H9 (cell line): ENCODE measurements at regions not wholly inside any gene's neighbourhood (a gene's known extent, or its start where the extent isn't known, plus 50 kb on each side); places are given as distances from the start of the nearest gene placed in this dataset.

Source experiments
- DNase-seq: peaks from one replicate; pipeline ENCODE4 v3.0.0-alpha.2; 2017
- H2AFZ ChIP-seq: one replicate; pipeline ENCODE4 v1.6.1; 2013; ENCODE audit warnings: mild to moderate bottlenecking, low read length, control low read depth, moderate library complexity
- H2AK5ac ChIP-seq: 2 replicates; pipeline ENCODE4 v1.6.1; 2013; ENCODE audit warnings: low read length, control low read depth, mixed read lengths; ENCODE audit not compliant: insufficient read length
- H2BK120ac ChIP-seq: one replicate; pipeline ENCODE4 v1.6.1; 2013; ENCODE audit warnings: low read depth, mild to moderate bottlenecking, low read length, control low read depth, inconsistent platforms; ENCODE audit not compliant: poor library complexity, severe bottlenecking
- H2BK12ac ChIP-seq: 2 replicates; pipeline ENCODE4 v1.6.1; 2013; ENCODE audit warnings: low read length, control low read depth, mixed read lengths, low read depth; ENCODE audit not compliant: insufficient read length
- H2BK15ac ChIP-seq: 2 replicates; pipeline ENCODE4 v1.6.1; 2013; ENCODE audit warnings: low read depth, low read length, control low read depth
- H2BK20ac ChIP-seq: one replicate; pipeline ENCODE4 v1.6.1; 2013; ENCODE audit warnings: low read depth, mild to moderate bottlenecking, low read length, control low read depth, inconsistent platforms; ENCODE audit not compliant: poor library complexity, severe bottlenecking
- H2BK5ac ChIP-seq: 2 replicates; pipeline ENCODE4 v1.6.1; 2013; ENCODE audit warnings: low read length, control low read depth, mixed read lengths; ENCODE audit not compliant: insufficient read length
- H3K14ac ChIP-seq: 2 replicates; pipeline ENCODE4 v1.6.1; 2013; ENCODE audit warnings: low read length, control low read depth; ENCODE audit not compliant: insufficient read depth
- H3K18ac ChIP-seq: 2 replicates; pipeline ENCODE4 v1.6.1; 2013; ENCODE audit warnings: low read depth, mild to moderate bottlenecking, mixed read lengths, low read length, control low read depth; ENCODE audit not compliant: insufficient read length
- H3K23ac ChIP-seq: 2 replicates; pipeline ENCODE4 v1.6.1; 2013; ENCODE audit warnings: low read length, control low read depth, mixed read lengths, low read depth; ENCODE audit not compliant: insufficient read length
- H3K23me2 ChIP-seq: 2 replicates; pipeline ENCODE4 v1.6.1; 2013; ENCODE audit warnings: low read depth, mild to moderate bottlenecking, mixed read lengths, low read length, control low read depth; ENCODE audit not compliant: insufficient read length, poor library complexity, severe bottlenecking
- H3K27ac ChIP-seq: 2 replicates; pipeline ENCODE4 v1.5.1; 2013; ENCODE audit warnings: low read length, control low read depth, mixed read lengths, low read depth; ENCODE audit not compliant: insufficient read length
- H3K27me3 ChIP-seq: 2 replicates; pipeline ENCODE4 v1.6.1; 2013; ENCODE audit warnings: low read length, control low read depth, inconsistent platforms; ENCODE audit not compliant: insufficient read depth
- H3K4ac ChIP-seq: 2 replicates; pipeline ENCODE4 v1.6.1; 2013; ENCODE audit warnings: low read depth, mild to moderate bottlenecking, control low read depth, inconsistent platforms, low read length, moderate library complexity
- H3K4me1 ChIP-seq: 2 replicates; pipeline ENCODE4 v1.6.1; 2013; ENCODE audit warnings: low read length, control low read depth, inconsistent platforms; ENCODE audit not compliant: insufficient read depth
- H3K4me2 ChIP-seq: 2 replicates; pipeline ENCODE4 v1.6.1; 2013; ENCODE audit warnings: low read length, control low read depth, mixed read lengths; ENCODE audit not compliant: insufficient read length, insufficient read depth
- H3K56ac ChIP-seq: 2 replicates; pipeline ENCODE4 v1.6.1; 2013; ENCODE audit warnings: low read depth, mild to moderate bottlenecking, mixed read lengths, low read length, control low read depth; ENCODE audit not compliant: insufficient read length
- H3K79me1 ChIP-seq: 2 replicates; pipeline ENCODE4 v1.6.1; 2013; ENCODE audit warnings: low read depth, mild to moderate bottlenecking, moderate library complexity, low read length, control low read depth, inconsistent platforms; ENCODE audit not compliant: insufficient read depth, poor library complexity, severe bottlenecking
- H3K79me2 ChIP-seq: 2 replicates; pipeline ENCODE4 v1.6.1; 2013; ENCODE audit warnings: low read length, control low read depth, inconsistent platforms; ENCODE audit not compliant: insufficient read depth
- H3K9ac ChIP-seq: 2 replicates; pipeline ENCODE4 v1.6.1; 2013; ENCODE audit warnings: low read length, control low read depth, mixed read lengths; ENCODE audit not compliant: insufficient read length; ENCODE audit errors: extremely low read depth
- H3K9me3 ChIP-seq: one replicate; pipeline ENCODE4 v1.6.1; 2013; ENCODE audit warnings: low read depth, low read length, inconsistent platforms; ENCODE audit not compliant: control insufficient read depth
- H3T11ph ChIP-seq: one replicate; pipeline ENCODE4 v1.6.1; 2013; ENCODE audit warnings: mild to moderate bottlenecking, low read length, control low read depth, inconsistent platforms
- H4K20me1 ChIP-seq: one replicate; pipeline ENCODE4 v1.6.1; 2013; ENCODE audit not compliant: control insufficient read depth, insufficient read length, insufficient read depth
- H4K5ac ChIP-seq: 2 replicates; pipeline ENCODE4 v1.6.1; 2013; ENCODE audit warnings: low read depth, mild to moderate bottlenecking, mixed read lengths, low read length, control low read depth; ENCODE audit not compliant: insufficient read length
- H4K8ac ChIP-seq: replicated peaks from 2 replicates; pipeline ENCODE4 v1.6.1; 2013; ENCODE audit warnings: low read length, control low read depth, mixed read lengths, low read depth; ENCODE audit not compliant: insufficient read length
- H4K91ac ChIP-seq: 2 replicates; pipeline ENCODE4 v1.6.1; 2013; ENCODE audit warnings: low read depth, mild to moderate bottlenecking, moderate library complexity, mixed read lengths, low read length, control low read depth; ENCODE audit not compliant: insufficient read length
- H3K27ac Mint-ChIP-seq, 3 experiments: 2 replicates in 2 of 3; 3 replicates in 1 of 3; pipeline ENCODE4 v1.8.0; 2020 to 2021; ENCODE audit warnings: mixed read lengths in 3 of 3, mild to moderate bottlenecking in 1 of 3, moderate library complexity in 1 of 3
- H3K27me3 Mint-ChIP-seq: 2 replicates; pipeline ENCODE4 v1.8.0; 2021; ENCODE audit warnings: low read depth, mild to moderate bottlenecking, moderate library complexity, mixed read lengths
- H3K36me3 Mint-ChIP-seq, 3 experiments: 2 replicates in 2 of 3; 3 replicates in 1 of 3; pipeline ENCODE4 v1.8.0; 2020 to 2021; ENCODE audit warnings: low read depth in 3 of 3, mixed read lengths in 3 of 3; ENCODE audit not compliant: insufficient read depth in 1 of 3
- H3K4me1 Mint-ChIP-seq, 2 experiments: 2 replicates each; pipeline ENCODE4 v1.8.0; 2020; ENCODE audit warnings: mixed read lengths in 2 of 2
- H3K4me3 Mint-ChIP-seq, 2 experiments: 2 replicates in 1 of 2; 3 replicates in 1 of 2; pipeline ENCODE4 v1.8.0; 2020 to 2021; ENCODE audit warnings: mild to moderate bottlenecking in 2 of 2, mixed read lengths in 2 of 2, moderate library complexity in 1 of 2
- H3K9me3 Mint-ChIP-seq, 2 experiments: 2 replicates in 1 of 2; 3 replicates in 1 of 2; pipeline ENCODE4 v1.8.0; 2020; ENCODE audit warnings: mild to moderate bottlenecking in 2 of 2, mixed read lengths in 2 of 2, moderate library complexity in 1 of 2
- CTCF ChIP-seq: fragments of 200-600 bp; sonication (generic); conservative IDR thresholded peaks from 3 replicates; pipeline ENCODE4 v1.8.0; 2021; ENCODE audit warnings: antibody characterized with exemption, mild to moderate bottlenecking
- WGBS: extraction: QIAGEN DNeasy Blood & Tissue Kit; methylation state at CpG from one replicate; pipeline ENCODE4 v1.1.7; 2013; ENCODE audit warnings: missing lambda C conversion rate, low lambda C conversion rate, mixed read lengths; ENCODE audit not compliant: insufficient read length; ENCODE audit errors: extremely low coverage; 5-methylcytosine and 5-hydroxymethylcytosine counted together

- no peak for TF ChIP-seq CTCF
- Histone ChIP-seq H3K27ac (no peak overlapping the region), H3K14ac (no peak overlapping the region), H2BK15ac (no peak overlapping the region), H2BK5ac (no peak overlapping the region), H4K20me1 (no peaks in the 10 kb centered on the region), H3K9ac (no peak overlapping the region), H3K23me2 (no peaks in the 10 kb centered on the region), H4K5ac (no peak overlapping the region), H3K4me2 (no peak overlapping the region), H4K91ac (no peak overlapping the region), H3K4me1 (no peaks in the 10 kb centered on the region), H3K79me1 (no peaks in the 10 kb centered on the region), H3K9me3 (no peaks in the 10 kb centered on the region), H3K56ac (no peak overlapping the region), H2AK5ac (no peak overlapping the region), H2BK120ac (no peak overlapping the region), H3K27me3 (no peaks in the 10 kb centered on the region), H2BK20ac (no peak overlapping the region), H2BK12ac (no peak overlapping the region), H3K23ac (no peak overlapping the region), H2AFZ (no peak overlapping the region), H3K4ac (no peak overlapping the region), H3K18ac (no peak overlapping the region), H4K8ac (no peak overlapping the region), H3T11ph (no peak overlapping the region), H3K79me2 (no peaks in the 10 kb centered on the region)
- Mint-ChIP-seq H3K27me3 (no peaks in the 10 kb centered on the region), H3K4me3 (no peak overlapping the region), H3K36me3 (no peaks in the 10 kb centered on the region), H3K9me3 (no peaks in the 10 kb centered on the region), H3K4me1 (no peaks in the 10 kb centered on the region), H3K27ac (no peak overlapping the region)
- no CpG with 5 or more reads among the region's 5 CpGs for WGBS
- DNase-seq: no peak
These were observed 518.1 kb downstream of the ELAVL2 start for GRCh38 chr9:23307731-23308513.
